Amniotic stem cell (primary cell): ENCODE measurements at regions not wholly inside any gene's neighbourhood (a gene's known extent, or its start where the extent isn't known, plus 50 kb on each side); places are given as distances from the start of the nearest gene placed in this dataset.

ENCODE experiments used
- DNase-seq: peaks from one replicate; lab custom pipeline; 2025; lab: John Stamatoyannopoulos, UW

DNA sequence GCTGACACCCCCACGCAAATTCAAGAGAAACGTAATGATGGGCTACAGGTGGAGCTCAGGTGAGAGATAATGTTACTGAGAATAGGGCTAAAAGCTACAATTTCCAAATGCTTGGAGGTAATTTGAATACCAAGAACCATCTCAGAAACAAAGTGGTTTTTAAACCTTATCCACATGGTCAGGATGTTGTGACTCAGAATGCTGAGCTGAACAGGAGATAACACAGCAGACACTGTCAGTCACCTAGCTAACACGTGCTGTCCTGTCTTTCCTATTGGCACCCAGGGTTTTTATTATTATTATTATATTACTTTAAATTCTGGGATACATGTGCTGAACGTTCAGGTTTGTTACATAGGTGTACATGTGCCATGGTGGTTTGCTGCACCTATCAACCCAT lies 233.0 kb upstream of the MAF start:
- no peak for DNase-seq

DNA sequence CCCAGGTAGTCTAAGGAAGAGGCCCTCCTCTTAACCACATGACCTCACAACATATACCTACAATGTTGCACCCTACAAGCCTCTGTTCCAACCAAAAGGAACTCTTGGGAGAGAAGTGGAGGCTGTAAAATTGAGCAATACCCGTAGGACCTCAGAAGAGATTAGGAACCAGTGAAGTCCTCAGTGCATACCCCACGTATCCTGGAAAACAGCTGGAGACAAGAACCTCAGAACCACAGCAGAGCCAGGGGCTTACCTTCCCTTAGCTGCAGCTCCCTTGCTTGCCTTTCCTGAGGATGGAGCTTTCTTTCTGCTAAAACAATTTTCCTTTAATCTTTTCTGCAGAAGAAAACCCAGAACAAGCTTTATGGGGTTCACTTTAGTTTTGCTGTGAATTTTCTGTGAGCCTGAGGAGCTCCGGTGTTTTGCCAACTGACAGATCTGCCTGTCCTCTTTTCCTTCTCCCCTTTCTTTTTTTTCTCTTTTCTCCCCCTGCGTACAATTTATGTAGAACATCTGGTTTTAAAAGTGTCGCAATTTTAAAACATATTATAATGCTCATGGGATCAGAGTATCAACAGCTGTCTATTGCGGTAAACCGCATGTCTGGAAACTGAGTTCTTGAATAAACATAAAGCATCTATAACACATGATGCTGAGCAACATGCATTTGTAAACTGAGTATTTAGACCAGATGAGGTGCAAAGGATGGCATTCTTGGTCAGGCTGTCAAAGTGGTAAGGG lies 226.4 kb upstream of the MAF start:
- DNase-seq, result no peak

DNA sequence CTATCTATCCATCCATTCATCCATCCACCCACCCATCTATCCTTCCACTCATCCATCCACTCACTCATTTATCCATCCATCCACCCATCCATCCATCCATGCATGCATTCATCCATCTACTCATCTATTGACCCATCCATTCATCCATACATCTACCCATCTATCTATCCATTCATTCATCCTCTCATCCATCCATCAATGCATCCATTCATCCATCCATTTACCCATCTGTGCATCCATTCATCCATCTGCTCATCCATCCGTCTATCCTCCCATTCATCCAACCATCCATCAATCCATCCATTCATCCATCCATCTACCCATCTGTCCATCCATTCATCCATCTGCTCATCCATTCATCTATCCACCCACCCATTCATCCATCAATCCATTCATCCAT lies 224.5 kb upstream of the MAF start:
- no peak for DNase-seq

DNA sequence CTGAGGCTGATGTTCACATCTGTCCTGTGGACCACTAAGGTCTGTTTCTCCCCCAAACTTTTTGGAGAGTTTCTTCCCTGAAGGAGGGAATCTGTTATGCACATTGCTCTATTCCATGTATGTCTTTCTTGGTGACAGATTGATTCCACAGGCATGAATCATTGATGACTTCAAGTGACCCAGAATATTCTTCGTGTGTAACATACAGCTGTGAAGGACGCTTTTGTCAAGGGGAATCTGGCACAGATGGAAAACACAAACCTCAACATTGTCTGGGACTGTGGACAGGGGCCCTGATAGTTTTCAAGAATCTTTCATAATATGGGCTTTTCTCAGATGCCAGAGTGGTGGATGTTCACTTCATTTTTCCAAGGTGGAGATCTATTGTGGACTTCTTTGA lies 223.1 kb upstream of the MAF start:
- no peak for DNase-seq

DNA sequence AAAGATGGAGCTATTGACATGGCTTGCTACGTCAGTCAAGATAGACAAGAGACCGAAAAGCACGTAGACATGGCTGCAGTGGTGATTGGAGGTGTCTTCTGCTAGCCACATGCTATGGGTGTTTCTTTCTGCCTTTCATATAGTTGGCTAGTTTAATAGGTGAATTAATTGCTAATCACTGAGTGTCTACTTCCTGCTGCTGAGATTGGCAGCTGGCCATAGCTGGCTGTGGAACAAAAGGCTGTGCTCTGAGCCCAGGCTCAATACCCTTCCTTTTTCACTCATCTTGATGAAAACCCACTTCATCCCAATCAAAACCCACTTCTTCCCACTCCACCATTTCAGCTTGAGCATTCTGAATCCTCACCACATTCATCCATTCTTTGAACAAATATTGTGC lies 221.4 kb upstream of the MAF start:
- no peak for DNase-seq

DNA sequence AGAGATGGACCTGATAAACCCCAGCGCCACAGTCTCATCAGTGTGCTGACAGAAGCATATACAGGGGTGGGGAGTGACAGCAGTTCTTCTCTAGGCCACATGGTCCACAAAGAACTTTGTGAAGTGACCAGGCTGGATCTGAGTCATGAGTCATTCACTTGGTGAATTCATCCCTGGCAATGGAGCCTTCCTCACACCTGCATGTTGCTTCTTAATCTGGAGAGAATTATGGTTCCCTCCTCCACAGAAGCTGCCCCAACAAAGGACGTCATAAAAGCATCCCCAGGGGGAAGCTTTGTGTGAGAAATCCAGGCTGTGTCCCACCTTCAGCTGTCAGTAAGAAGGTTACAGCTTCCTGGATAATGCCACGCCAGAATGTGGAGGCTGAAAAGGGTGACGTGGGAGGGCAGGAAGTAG lies 215.6 kb upstream of the MAF start:
- no peak for DNase-seq

DNA sequence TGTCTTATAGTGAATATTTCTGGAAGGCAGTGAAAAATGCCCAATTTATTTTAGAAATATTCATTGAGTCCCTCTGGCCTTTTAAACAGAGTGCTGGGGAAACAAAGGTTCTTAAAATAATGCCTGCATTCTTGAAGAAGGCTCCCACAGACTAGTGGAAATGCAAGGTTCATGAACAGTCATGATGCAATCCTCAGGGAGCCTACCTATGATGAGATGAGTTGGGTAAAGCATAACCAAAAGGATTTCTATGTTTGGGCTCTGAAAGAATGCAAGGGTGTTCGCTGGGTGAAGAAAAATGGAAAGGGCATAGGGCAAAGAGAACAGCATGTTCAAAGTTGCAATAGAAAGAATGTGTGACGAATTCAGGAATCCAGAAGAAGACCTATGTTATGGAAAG lies 214.5 kb upstream of the MAF start:
- DNase-seq, result no peak

DNA sequence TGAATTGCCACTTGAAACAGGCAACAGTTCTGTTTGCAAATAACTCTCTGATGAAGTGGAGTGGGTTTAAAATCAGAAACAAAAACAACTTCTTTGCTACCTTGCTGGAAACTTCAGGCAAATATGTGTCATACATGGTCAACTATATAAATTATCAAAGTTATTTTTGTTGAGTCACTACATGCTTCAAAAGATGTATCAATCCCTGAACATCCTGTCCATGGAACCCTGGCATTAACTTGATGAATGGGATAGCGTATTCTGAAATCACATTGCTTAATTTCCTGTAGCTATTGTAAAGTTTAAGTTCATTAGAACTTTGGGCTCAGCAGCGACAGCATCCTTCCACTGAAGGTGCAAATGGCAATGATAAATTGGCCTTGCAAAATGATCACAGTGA lies 213.6 kb upstream of the MAF start:
- DNase-seq, result no peak

DNA sequence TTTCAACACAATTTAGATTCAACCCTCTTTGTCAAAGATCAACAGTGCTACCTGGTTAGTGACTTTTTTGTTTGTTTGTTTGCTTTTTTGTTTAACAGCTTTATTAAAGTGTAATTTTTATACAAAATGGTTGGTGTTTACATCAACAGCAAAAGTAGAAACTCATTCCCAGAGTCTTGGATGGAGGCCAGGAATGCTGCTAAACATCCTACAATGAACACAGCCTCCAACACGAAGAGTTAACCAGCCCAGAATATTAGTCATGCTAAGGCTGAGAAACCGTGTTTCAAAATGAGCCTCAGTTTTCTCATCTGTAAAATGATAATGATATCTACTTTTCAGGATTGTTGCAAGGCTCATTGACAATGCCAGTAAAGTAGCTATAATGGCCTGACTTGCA lies 211.0 kb upstream of the MAF start:
- no peak for DNase-seq

DNA sequence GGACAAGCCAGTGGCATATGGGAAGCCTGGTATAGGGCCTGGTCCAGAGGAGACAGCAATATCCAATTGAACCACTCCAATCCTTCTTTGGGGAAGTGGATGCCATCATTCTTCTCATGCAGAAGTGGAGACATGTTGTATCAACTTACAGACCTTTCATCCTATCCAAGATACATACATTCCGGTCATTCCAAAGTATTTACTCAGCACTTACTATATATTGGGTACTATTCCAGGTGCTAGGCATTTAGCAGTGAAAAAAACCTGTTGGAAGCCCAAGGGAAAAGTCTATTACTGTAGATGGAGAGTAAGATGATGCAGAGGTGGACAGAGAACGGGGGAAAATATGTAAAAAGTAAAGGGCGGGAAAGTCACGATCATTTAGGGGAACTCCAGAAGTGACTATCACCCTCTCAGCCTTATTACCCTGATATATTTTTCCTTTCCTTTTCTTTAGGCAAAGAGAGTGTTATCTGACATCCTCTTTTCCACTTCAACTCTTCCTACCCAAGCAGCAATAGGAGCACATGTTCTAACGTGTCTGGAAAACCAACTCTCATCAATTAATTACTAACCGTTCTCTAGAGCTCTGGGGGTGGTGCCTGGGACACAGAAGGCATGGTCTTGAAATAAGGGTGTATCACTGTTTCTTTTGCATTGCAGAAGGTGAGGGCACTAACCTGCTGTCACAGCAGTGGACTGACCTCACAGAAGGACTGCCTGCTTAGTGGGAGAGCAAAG lies 210.1 kb upstream of the MAF start:
- no peak for DNase-seq

DNA sequence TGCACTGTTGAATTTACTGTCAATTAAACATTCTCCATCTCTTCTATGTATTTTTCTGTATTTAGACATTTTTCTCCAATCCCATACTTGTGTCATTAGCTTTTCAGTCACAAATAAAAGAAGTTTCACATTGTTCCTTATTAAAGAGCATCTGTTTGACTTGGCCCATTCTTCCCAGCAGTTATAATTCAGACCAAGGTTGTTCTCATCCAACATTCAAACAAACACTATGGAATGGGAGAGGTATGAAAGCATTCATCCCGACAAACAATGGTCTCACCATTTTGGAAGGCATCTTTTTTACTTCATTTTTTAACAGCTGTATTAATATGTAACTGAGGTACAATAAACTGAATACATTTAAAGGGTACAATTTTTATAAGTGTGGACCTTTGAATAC lies 208.8 kb upstream of the MAF start:
- no peak for DNase-seq

DNA sequence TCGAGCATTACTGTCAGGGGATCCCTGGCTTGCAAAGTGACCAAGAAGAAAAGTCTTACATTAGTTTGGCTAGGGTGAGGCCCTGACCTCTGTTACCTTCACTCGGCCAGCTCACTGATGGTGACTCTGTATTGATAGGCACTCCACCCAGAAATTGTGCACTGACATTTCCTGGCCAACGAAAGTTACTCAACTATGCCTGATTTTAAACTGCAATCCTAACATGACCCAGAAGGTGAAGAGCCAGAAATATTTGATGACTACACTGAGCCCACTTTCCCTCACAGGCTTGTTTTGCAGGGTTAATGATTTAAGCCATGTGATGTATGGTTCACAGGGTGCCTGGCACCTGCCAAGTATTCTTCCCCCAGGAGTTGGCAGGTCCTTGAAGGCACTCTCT lies 208.2 kb upstream of the MAF start:
- DNase-seq, result no peak

DNA sequence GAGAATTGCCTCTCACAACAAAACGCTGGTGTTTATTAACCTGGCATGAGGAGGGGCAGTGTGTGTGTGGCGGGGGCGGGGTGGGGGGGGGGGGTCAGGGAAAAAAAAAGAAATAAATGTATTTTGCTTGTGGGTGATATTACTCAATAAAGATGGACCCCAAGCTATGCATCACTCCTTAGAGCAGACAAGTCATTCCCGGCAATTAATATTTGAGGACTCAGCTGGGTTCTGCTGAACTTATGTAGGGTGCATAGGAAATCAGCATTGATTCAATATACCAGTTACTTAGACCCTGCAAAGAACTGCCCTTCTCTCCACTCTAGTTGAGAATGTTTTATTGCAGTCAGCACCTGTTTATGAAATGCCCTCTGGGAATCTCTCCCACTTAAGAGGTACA lies 206.2 kb upstream of the MAF start:
- no peak for DNase-seq

DNA sequence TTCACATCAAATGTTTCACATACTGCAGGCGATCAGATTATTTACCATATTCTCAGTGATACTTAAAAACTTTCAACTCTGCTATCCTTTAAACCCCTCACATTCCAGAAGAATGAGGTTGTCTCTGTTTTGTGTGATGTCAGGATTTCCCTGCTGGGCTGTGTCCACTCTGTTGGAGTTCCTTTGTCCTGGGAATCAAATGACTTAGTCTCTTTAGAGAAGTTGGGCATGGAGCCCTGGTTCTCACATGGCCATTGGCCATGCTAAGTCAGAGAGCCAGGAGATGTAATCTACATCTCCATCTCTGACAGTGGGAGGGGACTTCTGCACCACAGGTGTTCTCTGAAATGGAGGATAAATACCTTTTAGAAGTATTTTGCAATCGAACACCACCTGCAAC lies 205.1 kb upstream of the MAF start:
- no peak for DNase-seq

DNA sequence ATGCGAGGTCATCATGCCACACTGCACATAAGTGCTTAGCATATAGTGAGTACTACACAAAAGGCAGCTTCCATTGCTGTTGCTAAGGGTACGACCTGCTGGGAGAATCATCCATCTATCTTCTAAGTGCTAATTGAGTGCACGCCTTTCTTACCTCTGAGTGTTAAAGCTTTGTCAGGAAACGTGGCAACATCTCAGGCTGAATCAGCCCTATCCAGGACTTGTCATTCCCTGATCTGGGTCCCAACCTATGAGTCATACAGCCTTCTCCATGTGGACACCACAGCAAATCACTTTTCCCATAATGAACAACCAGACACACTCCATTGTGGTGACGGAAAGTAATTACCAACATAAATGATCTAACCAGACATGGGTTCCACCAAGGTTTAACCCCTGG lies 201.1 kb upstream of the MAF start:
- DNase-seq, result no peak

DNA sequence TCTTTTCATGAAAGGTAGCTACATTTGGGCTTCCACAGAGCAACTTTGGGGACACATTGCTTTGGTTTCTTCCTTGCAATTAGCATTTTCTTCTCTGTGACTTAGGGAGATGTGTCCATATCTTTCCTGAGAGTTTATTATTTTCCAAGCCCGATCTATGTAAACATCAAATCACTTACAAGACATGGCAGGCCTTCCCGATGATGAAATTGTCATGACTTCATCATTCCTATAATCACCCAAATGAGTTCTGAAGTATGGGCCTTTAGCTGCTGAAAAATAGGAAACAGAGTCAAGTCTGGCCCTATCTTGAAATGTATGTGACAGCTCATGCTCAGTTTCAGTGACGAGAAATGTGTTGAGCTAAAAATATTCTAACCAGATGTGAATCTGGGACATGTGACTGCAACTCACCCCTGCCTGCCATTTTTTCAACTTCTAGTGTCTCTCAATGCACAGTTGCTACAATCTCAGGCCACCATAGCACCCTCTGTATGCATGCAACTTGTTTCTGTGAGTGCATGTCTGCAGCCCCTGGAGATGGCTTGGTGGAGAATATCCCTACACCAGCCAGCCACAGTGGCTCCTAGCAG lies 199.6 kb upstream of the MAF start:
- DNase-seq, result no peak

DNA sequence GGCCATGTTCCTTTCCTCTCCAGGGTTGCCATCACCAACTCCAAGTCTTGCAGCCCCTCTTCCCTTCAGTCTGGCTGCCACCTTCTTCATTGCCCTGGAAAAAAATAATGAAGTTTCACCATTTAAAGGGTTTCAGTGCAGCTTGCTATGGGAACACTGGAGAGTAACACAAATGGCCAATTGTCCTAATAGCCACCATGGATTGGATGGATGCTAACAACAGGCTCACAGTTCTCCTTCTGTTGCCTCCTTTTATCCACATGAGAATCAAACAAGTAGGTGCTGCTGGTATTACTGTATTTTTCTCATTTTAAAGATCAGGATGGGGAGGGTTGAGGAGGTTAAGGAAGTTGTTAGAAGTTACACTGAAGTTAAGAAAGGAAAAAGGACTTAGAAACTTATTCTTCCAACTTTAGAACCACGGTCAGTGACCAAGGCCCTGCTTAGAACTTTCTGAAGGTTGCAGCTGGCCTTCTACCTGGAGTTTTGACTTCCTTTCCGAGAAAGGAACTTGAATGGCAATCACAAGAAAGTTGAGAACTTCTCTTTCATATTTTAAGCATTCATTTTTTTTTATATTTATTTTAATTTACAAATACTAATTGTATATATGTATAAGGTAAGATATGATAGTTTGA lies 198.0 kb upstream of the MAF start:
- no peak for DNase-seq

DNA sequence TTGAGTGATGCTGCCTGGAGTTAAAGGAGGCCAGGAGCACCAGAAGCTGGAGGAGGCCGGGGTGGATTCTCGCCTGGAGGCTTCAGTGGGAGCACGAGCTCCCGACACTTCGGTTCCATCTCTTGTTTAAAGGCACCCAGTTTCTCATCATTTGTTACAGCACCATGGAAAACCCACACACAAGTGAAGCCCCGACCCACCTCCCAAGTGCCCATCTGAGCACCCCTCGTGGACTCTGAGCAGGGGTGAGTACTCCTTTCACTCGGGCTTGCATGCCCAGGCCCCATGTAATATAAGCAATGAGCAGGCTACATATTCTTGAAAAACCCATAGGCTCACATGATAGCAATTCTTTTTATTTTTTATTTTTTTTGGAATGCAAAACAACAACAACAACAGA lies 196.9 kb upstream of the MAF start:
- DNase-seq, result no peak

DNA sequence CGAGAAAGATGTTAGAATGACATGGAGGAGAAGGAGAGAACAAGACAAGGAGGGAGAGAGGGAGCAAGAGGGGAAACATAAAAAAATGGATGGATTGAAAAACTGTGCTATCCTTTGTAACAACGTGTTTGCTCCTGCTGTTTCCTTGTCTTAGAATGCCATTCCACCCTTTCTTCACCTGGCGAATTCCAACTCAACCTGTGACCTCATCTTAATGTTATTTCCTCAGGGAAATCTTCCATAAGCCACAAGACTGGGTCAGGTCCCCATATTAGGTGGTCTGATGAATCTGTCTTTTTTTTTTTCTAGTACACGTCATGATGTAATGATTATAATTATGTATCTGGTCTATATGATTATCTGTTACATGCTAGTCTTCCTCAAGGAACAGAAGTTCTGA lies 195.0 kb upstream of the MAF start:
- DNase-seq, result no peak

DNA sequence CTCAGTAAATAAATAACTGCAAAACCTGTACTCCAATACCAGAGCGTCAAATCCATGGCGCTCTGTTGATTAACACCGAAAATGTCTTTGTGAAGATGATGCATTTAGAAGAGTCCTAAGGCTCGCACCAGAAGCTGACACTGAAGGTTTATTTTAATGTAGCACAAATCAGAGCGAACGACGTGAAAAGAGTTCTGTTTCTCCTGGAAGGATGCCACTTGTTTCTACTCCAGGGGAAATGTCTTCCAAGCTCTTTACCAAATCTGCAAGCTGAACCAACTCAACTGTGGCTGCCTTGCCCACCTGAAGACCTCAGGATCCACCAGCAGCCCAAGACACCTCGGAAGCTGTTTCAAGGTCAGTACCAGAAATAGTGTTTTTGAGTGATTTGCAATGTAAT lies 194.4 kb upstream of the MAF start:
- DNase-seq, result no peak

DNA sequence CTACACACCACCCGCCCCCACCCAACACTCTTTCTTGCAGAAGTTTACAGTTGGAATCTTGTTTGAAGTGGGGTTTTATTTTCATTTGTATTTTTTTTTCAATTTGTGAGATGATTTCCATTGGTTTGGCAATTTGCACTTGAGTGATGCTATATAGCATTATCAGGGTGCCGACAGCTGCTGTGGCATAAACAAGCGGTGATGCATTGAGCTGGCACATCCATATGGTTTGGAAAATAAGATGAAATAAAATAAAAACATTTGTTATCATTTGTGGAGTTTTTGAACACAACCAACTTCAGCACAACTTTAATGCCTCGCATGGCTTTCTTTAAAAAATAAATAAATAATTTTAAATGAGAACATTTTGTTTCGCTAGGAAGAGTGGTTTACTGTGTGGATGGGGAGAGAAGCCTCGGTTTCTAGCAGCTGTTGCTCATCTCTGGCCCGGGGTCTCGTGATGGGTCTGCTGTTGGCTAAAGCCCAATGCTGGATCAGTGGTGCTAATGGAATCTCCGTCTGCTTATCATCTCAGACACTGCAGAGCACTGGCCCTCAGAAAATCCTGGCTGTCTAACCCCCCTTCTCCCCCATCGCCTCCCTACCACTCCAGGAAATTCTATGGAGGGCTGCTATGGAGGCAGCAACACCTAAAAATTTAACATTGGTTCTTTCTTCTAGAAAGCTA lies 192.3 kb upstream of the MAF start:
- DNase-seq, result no peak

DNA sequence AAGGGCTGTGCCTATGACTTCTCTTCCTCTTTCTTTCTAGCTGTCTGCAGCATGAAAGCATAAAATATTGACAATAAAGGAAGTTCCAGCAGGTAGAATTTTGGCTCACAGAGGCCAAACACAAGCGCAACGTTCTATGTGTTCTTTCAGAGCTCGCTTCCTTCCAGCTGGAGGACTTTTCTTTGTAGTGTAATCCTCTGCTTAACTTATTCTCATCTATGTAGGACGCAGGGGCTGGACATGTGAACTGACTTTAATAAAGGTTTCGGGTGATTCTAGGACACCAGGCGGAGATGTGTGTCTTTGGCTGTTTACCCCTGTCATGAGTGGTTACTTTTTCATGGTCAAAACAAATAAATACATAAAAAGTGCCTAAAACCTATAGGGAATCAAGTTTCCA lies 191.5 kb upstream of the MAF start:
- no peak for DNase-seq

DNA sequence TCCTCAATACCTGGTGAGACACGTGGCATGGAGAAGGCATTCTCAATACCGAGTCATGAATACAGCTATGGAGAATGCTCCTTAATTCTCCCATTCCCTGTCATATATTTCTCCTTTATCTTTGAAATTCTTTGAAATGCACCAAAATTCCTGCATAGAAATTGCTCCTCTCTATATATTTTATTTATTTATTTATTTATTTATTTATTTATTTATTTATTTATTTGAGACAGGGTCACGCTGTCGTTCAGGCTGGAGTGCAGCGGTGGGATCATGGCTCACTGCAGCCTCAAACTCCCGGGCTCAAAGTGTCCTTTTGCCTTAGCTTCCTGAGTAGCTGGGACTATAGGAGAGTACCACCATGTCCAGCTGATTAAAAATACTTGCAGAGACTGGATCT lies 190.3 kb upstream of the MAF start:
- no peak for DNase-seq
